Astrocyte (in vitro differentiated cells and primary cell): ENCODE measurements at regions not wholly inside any gene's neighbourhood (a gene's known extent, or its start where the extent isn't known, plus 50 kb on each side); places are given as distances from the start of the nearest gene placed in this dataset.

Experiments used
- DNase-seq: peaks from one replicate; pipeline ENCODE4 v3.0.0-alpha.2; 2010; ENCODE audit warnings: low read depth
- FAIRE-seq: peaks from 2 replicates; lab custom pipeline; 2011; peaks lifted over from hg19 to GRCh38; lab: Jason Lieb, UNC
- H2AFZ ChIP-seq: 2 replicates; pipeline ENCODE4 v1.6.0; 2012; ENCODE audit warnings: low read depth, low read length, inconsistent platforms
- H3K27ac ChIP-seq: 2 replicates; pipeline ENCODE4 v1.5.1; 2011; ENCODE audit warnings: low read depth, low read length, inconsistent platforms
- H3K27me3 ChIP-seq: 2 replicates; pipeline ENCODE4 v1.6.0; 2011; ENCODE audit warnings: low read length, inconsistent platforms; ENCODE audit not compliant: insufficient read depth
- H3K36me3 ChIP-seq: 2 replicates; pipeline ENCODE4 v1.5.1; 2011; ENCODE audit warnings: low read length, inconsistent platforms; ENCODE audit not compliant: insufficient read depth
- H3K4me1 ChIP-seq: 2 replicates; pipeline ENCODE4 v1.5.1; 2011; ENCODE audit warnings: low read length, inconsistent platforms; ENCODE audit not compliant: insufficient read depth
- H3K4me2 ChIP-seq: 2 replicates; pipeline ENCODE4 v1.6.0; 2012; ENCODE audit warnings: low read length, inconsistent platforms
- H3K4me3 ChIP-seq: 2 replicates; pipeline ENCODE4 v1.5.1; 2011; ENCODE audit warnings: low read depth, mild to moderate bottlenecking, low read length, inconsistent platforms; ENCODE audit not compliant: insufficient read depth
- H3K79me2 ChIP-seq: 2 replicates; pipeline ENCODE4 v1.6.0; 2012; ENCODE audit warnings: mild to moderate bottlenecking, low read length, inconsistent platforms; ENCODE audit not compliant: insufficient read depth
- H3K9ac ChIP-seq: 2 replicates; pipeline ENCODE4 v1.6.0; 2012; ENCODE audit warnings: mild to moderate bottlenecking, low read length, inconsistent platforms
- H3K9me3 ChIP-seq: 2 replicates; pipeline ENCODE4 v1.5.1; 2012; ENCODE audit warnings: low read depth, mild to moderate bottlenecking, low read length, inconsistent platforms; ENCODE audit not compliant: insufficient read depth
- H4K20me1 ChIP-seq: 2 replicates; pipeline ENCODE4 v1.6.0; 2012; ENCODE audit warnings: low read length, inconsistent platforms; ENCODE audit not compliant: insufficient read depth
- H3K27ac Mint-ChIP-seq: one replicate; pipeline ENCODE4 v1.8.0; 2021; ENCODE audit warnings: mild to moderate bottlenecking, mixed read lengths; ENCODE audit not compliant: unreplicated experiment
- H3K27me3 Mint-ChIP-seq: one replicate; pipeline ENCODE4 v1.8.0; 2021; ENCODE audit warnings: low read depth, mixed read lengths; ENCODE audit not compliant: unreplicated experiment
- H3K36me3 Mint-ChIP-seq: one replicate; pipeline ENCODE4 v1.8.0; 2021; ENCODE audit warnings: low read depth, mixed read lengths; ENCODE audit not compliant: unreplicated experiment
- H3K4me1 Mint-ChIP-seq: one replicate; pipeline ENCODE4 v1.8.0; 2021; ENCODE audit warnings: low read depth, mixed read lengths; ENCODE audit not compliant: unreplicated experiment
- H3K4me3 Mint-ChIP-seq: one replicate; pipeline ENCODE4 v1.8.0; 2021; ENCODE audit warnings: mild to moderate bottlenecking, moderate library complexity, mixed read lengths; ENCODE audit not compliant: unreplicated experiment
- H3K9me3 Mint-ChIP-seq: one replicate; pipeline ENCODE4 v1.8.0; 2021; ENCODE audit warnings: mild to moderate bottlenecking, mixed read lengths; ENCODE audit not compliant: unreplicated experiment
- CTCF ChIP-seq: IDR thresholded peaks from 2 replicates; pipeline ENCODE4 v1.5.1; 2011; ENCODE audit warnings: low read depth, mild to moderate bottlenecking, inconsistent platforms, low read length, moderate library complexity; ENCODE audit not compliant: insufficient read depth
- EZH2 ChIP-seq: IDR thresholded peaks from 2 replicates; pipeline ENCODE4 v1.6.1; 2012; ENCODE audit warnings: mild to moderate bottlenecking, low read length, inconsistent platforms; ENCODE audit not compliant: insufficient read depth

- no peak overlapping the region for H3K27ac ChIP-seq
- no peaks in the 10 kb centered on the region for H4K20me1 ChIP-seq
- H3K9me3 ChIP-seq: no peaks in the 10 kb centered on the region
- Mint-ChIP-seq H3K36me3 (peaks cover 4% of the 10 kb centered on the region), H3K9me3 (peaks cover 16% of the 10 kb centered on the region), H3K27me3 (peaks cover 24% of the 10 kb centered on the region), H3K27ac (no peak overlapping the region), H3K4me1 (no peaks in the 10 kb centered on the region), H3K4me3 (no peak overlapping the region)
- H3K4me1 ChIP-seq: no peaks in the 10 kb centered on the region
- H3K4me2 ChIP-seq: no peak overlapping the region
- FAIRE-seq (no peak), DNase-seq (no peak)
- H3K79me2 ChIP-seq: no peaks in the 10 kb centered on the region
- H2AFZ ChIP-seq: no peak overlapping the region
- no peak overlapping the region for H3K4me3 ChIP-seq
- H3K36me3 ChIP-seq: no peaks in the 10 kb centered on the region
- H3K9ac ChIP-seq: no peak overlapping the region
- no peak for TF ChIP-seq EZH2
- no peak for TF ChIP-seq CTCF
- H3K27me3 ChIP-seq: no peaks in the 10 kb centered on the region
Observed at GRCh38 chr6:108768166-108768555, 80.1 kb upstream of the ARMC2 start.

GRCh38 chr6:108768792-108769524, 79.3 kb upstream of the ARMC2 start:
- Histone ChIP-seq H3K4me1 (no peaks in the 10 kb centered on the region), H3K36me3 (no peaks in the 10 kb centered on the region), H2AFZ (no peak overlapping the region), H3K79me2 (no peaks in the 10 kb centered on the region), H3K4me3 (no peak overlapping the region), H3K9me3 (no peaks in the 10 kb centered on the region), H3K4me2 (no peak overlapping the region), H3K27ac (no peak overlapping the region), H4K20me1 (no peaks in the 10 kb centered on the region), H3K27me3 (no peaks in the 10 kb centered on the region), H3K9ac (no peak overlapping the region)
- Mint-ChIP-seq H3K4me3 (no peak overlapping the region), H3K27me3 (peaks cover 16% of the 10 kb centered on the region), H3K4me1 (no peaks in the 10 kb centered on the region), H3K27ac (no peak overlapping the region), H3K9me3 (peaks cover 12% of the 10 kb centered on the region), H3K36me3 (peaks cover 4% of the 10 kb centered on the region)
- TF ChIP-seq EZH2 (no peak), CTCF (no peak)
- FAIRE-seq (no peak), DNase-seq (no peak)

GRCh38 chr6:108771421-108771820, 76.8 kb upstream of the ARMC2 start:
- H3K4me2 ChIP-seq: no peak overlapping the region
- H4K20me1 ChIP-seq: no peaks in the 10 kb centered on the region
- Mint-ChIP-seq H3K36me3 (peaks cover 4% of the 10 kb centered on the region), H3K4me3 (no peak overlapping the region), H3K4me1 (no peaks in the 10 kb centered on the region), H3K9me3 (peaks cover 11% of the 10 kb centered on the region), H3K27me3 (peaks cover 8% of the 10 kb centered on the region), H3K27ac (no peak overlapping the region)
- TF ChIP-seq EZH2 (no peak), CTCF (no peak)
- no peaks in the 10 kb centered on the region for H3K27me3 ChIP-seq
- DNase-seq: no peak
- H3K27ac ChIP-seq: no peak overlapping the region
- no peak overlapping the region for H3K9ac ChIP-seq
- H3K4me3 ChIP-seq: no peak overlapping the region
- no peak for FAIRE-seq
- H3K36me3 ChIP-seq: no peaks in the 10 kb centered on the region
- H2AFZ ChIP-seq: no peak overlapping the region
- no peaks in the 10 kb centered on the region for H3K9me3 ChIP-seq
- H3K4me1 ChIP-seq: no peaks in the 10 kb centered on the region
- H3K79me2 ChIP-seq: no peaks in the 10 kb centered on the region
